Stomach (tissue), 8 donors: ENCODE measurements at regions not wholly inside any gene's neighbourhood (a gene's known extent, or its start where the extent isn't known, plus 50 kb on each side); places are given as distances from the start of the nearest gene placed in this dataset.

Experiments
- DNase-seq, 2 donors: peaks; one replicate each; pipeline versions ENCODE4 v3.0.0 to v3.0.0-alpha.2; 2013 to 2019
- H3K27ac ChIP-seq, 5 donors: fragments of 200-600 bp in 4 of 5; sonication (generic) in 4 of 5; one replicate each; pipeline ENCODE4 v1.5.1; 2013 to 2019; ENCODE audit warnings: mild to moderate bottlenecking in 1 of 5, moderate library complexity in 1 of 5
- H3K27me3 ChIP-seq, 3 donors: fragments of 200-600 bp; sonication (generic); one replicate each; pipeline ENCODE4 v1.5.1; 2017 to 2019; ENCODE audit warnings: mixed run types in 1 of 3
- H3K36me3 ChIP-seq, 4 donors: fragments of 200-600 bp; sonication (generic); 1 replicate in 3 of 4; 2 replicates in 1 of 4; pipeline ENCODE4 v1.5.1; 2016 to 2019
- H3K4me1 ChIP-seq, 4 donors: fragments of 200-600 bp; sonication (generic); one replicate each; pipeline ENCODE4 v1.5.1; 2016 to 2019
- H3K4me3 ChIP-seq, 4 donors: fragments of 200-600 bp; sonication (generic) in 3 of 4; one replicate each; pipeline ENCODE4 v1.5.1; 2016 to 2019; ENCODE audit warnings: mild to moderate bottlenecking in 1 of 4
- H3K9me3 ChIP-seq, 4 donors: fragments of 200-600 bp; sonication (generic); one replicate each; pipeline ENCODE4 v1.5.1; 2016 to 2019
- EP300 ChIP-seq: sonication (generic); formaldehyde crosslinking; IDR thresholded peaks from one replicate; pipeline ENCODE4 v1.6.1; 2017; ENCODE audit warnings: antibody characterized with exemption
- POLR2A ChIP-seq, 4 donors: fragments of 450-650 bp; IDR thresholded peaks; one replicate each; pipeline ENCODE4 v1.6.1; 2016; ENCODE audit warnings: antibody characterized with exemption in 4 of 4, control low read depth in 2 of 4, mild to moderate bottlenecking in 1 of 4, moderate library complexity in 1 of 4
- POLR2AphosphoS5 ChIP-seq, 3 donors: sonication (generic); formaldehyde crosslinking; IDR thresholded peaks; one replicate each; pipeline ENCODE4 v1.6.1; 2016; ENCODE audit warnings: antibody characterized with exemption in 3 of 3
- WGBS, 5 donors: extraction: QIAGEN DNeasy Blood & Tissue Kit in 3 of 5; methylation state at CpG; one replicate each; pipeline versions ENCODE4 v1.1.5 to v1.1.7; 2013 to 2018; 5-methylcytosine and 5-hydroxymethylcytosine counted together
- intact Hi-C: fragments of 100-400 bp; cut with DNase I; formaldehyde crosslinking; loops from one replicate; pipeline ENCODE4 v1.15.1; 2023; ENCODE audit warnings: low total_unique reads
- TF ChIP-seq, protein P1 (sequence below), 7 experiments: fragments of 450-650 bp in 4 of 7; fragments of 200-600 bp in 3 of 7; sonication (generic) in 3 of 7; IDR thresholded peaks; one replicate each; pipeline ENCODE4 v1.5.1; 2016 to 2019; ENCODE audit warnings: antibody characterized with exemption in 7 of 7, control low read depth in 2 of 7, mild to moderate bottlenecking in 1 of 7
- donor health status: healthy with polysubstance abuse.
- donor health status: Bipolar disorder and iron deficiency.
- donor health status: healthy.

DNA sequence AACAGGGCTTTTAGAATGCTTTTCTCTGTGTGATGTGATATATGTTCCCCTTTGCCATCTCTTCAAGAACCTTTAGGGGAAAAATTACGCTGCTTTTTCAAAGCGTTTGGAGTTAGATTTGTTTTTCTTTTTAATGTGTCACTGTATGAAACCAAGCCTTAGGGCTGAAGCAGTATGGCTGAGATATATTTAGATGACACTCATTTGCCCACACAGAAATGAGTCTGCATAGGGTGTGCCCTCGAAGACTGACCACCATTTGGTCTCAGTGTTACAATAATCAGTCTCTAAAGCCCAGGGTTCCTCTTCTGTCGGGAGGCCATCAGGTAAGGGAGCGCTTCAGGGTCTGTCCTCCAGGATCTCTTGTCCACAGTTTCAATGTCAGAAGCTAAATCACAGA, 213.0 kb upstream of the NCAM1 start:
- no peaks in the 10 kb centered on the region for H3K36me3 ChIP-seq
- intact Hi-C loops: no loop called here

DNA sequence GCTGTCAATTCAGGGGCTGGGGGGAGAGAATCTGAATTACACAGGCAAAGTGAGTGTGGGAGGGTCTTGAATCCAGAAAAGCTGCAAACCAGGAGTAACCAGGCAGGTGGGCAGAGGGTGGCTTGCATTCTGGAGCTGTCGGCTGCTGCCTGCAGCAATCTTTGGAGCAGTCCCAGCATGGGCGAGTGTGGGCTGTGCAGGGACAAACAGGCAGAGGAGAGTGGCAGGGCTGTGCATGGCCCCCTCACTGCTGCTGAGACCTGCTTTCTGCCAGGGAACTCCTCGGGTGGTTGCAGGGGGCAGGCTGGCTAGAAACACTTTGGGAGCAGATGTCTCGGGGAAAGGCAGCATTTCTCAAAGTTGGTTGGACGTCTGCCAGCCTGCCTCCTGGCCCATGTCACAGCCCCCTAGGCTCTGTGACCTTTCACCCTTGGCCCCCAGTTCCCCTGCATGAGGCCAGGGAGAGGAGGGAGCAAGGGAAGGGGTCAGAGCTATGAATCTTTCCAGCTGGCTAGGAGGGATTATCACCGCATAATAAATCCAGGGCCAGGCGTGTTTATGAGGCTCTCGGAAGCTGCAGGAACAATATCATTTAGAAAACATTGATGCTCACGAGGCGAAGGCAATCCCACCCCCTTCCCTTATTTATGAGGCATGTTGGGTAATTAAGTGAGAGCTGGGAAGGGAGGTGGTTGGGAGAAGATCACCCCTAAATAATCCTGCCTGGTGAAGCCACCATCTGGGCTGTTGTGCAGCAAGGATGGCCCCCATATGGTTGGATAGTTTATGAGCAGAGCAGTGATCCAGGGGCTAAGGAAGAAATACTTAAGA, 212.3 kb upstream of the NCAM1 start:
- H3K27me3 ChIP-seq: peaks cover 0 to 19% (median 3%) of the 10 kb centered on the region in 3 donors
- TF ChIP-seq POLR2A (IDR thresholded peaks at IDR 0.05) (no peak), POLR2AphosphoS5 (IDR thresholded peaks at IDR 0.05) (no peak), EP300 (no peak)
- TF ChIP-seq, protein P1, sequence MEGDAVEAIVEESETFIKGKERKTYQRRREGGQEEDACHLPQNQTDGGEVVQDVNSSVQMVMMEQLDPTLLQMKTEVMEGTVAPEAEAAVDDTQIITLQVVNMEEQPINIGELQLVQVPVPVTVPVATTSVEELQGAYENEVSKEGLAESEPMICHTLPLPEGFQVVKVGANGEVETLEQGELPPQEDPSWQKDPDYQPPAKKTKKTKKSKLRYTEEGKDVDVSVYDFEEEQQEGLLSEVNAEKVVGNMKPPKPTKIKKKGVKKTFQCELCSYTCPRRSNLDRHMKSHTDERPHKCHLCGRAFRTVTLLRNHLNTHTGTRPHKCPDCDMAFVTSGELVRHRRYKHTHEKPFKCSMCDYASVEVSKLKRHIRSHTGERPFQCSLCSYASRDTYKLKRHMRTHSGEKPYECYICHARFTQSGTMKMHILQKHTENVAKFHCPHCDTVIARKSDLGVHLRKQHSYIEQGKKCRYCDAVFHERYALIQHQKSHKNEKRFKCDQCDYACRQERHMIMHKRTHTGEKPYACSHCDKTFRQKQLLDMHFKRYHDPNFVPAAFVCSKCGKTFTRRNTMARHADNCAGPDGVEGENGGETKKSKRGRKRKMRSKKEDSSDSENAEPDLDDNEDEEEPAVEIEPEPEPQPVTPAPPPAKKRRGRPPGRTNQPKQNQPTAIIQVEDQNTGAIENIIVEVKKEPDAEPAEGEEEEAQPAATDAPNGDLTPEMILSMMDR (IDR thresholded peaks at IDR 0.05): no peak
- no peaks in the 10 kb centered on the region for H3K36me3 ChIP-seq
- intact Hi-C loops: no loop called here
- H3K4me3 ChIP-seq: no peak overlapping the region
- no peaks in the 10 kb centered on the region for H3K9me3 ChIP-seq
- peak in 1 of 2 donors; percentile 17 for DNase-seq
- H3K4me1 ChIP-seq: peaks cover 0 to 22% (median 0%) of the 10 kb centered on the region in 4 donors
- no peak overlapping the region for H3K27ac ChIP-seq
- WGBS, 5 donors: 43 to 51% (median 48%) methylated on average over 10 of the region's 10 CpGs

More for the DNA sequence above, 213.0 kb upstream of the NCAM1 start:
- H3K4me3 ChIP-seq: no peak overlapping the region
- H3K4me1 ChIP-seq: peaks cover 0 to 22% (median 0%) of the 10 kb centered on the region in 4 donors
- H3K27ac ChIP-seq: no peak overlapping the region
- peaks cover 0 to 19% (median 3%) of the 10 kb centered on the region in 3 donors for H3K27me3 ChIP-seq
- DNase-seq: no peak
- no peaks in the 10 kb centered on the region for H3K9me3 ChIP-seq
- WGBS, 5 donors: 64 to 86% (median 76%) methylated on average over 5 of the region's 5 CpGs
- TF ChIP-seq POLR2AphosphoS5 (IDR thresholded peaks at IDR 0.05): no peak

DNA sequence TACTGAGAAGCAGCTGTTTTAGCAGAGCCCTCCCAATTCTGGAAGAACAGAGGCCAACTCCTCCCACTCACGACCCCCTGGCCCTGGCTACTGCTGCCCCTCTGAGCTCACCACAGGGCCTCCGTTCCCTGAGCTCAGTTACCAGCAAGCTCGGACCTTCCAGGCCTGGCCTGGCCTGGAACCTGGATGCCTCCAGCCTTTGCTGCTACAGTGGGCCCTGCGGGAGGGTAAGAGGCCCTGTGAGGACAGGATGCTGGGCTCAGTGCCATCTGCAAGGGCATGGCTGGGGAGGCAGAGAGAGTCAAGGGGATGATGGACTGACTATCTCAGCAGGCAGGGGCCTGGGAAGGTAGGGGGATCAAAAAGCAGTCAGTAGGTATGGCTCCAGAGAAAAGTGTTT, 209.9 kb upstream of the NCAM1 start:
- Histone ChIP-seq H3K36me3 (no peaks in the 10 kb centered on the region), H3K4me1 (peaks cover 0 to 16% (median 0%) of the 10 kb centered on the region in 4 donors), H3K4me3 (no peak overlapping the region), H3K27me3 (peaks cover 0 to 10% (median 3%) of the 10 kb centered on the region in 3 donors), H3K27ac (no peak overlapping the region), H3K9me3 (no peaks in the 10 kb centered on the region)
- intact Hi-C loops: no loop called here
- TF ChIP-seq EP300 (no peak), POLR2A (IDR thresholded peaks at IDR 0.05) (no peak), POLR2AphosphoS5 (IDR thresholded peaks at IDR 0.05) (no peak)
- TF ChIP-seq, protein P1 (IDR thresholded peaks at IDR 0.05): no peak
- DNase-seq: peak in 1 of 2 donors; percentile 18
- WGBS, 5 donors: 65 to 93% (median 73%) methylated on average over 4 of the region's 4 CpGs

DNA sequence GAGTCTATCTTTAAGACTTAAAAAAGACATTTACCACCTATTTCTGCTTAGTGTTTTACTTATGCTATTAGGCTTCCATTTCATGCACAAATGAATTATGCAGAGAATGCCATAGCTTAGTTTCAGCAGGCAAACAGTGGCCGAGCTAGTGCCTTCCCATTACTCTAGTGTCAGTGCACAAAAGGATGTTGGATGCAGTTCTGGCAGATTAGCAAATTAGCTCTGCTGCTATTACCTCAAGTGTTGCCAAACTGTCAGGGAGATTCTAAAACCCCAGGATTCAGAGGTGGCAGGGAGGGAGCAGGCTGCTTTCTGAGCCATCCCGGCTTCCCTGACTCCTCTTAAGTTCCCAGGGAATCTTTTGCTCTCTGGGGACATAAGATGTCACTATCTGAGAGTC, 209.4 kb upstream of the NCAM1 start:
- Histone ChIP-seq H3K36me3 (no peaks in the 10 kb centered on the region), H3K4me1 (peaks cover 0 to 16% (median 0%) of the 10 kb centered on the region in 4 donors), H3K4me3 (no peak overlapping the region), H3K27me3 (peaks cover 0 to 6% (median 3%) of the 10 kb centered on the region in 3 donors), H3K27ac (no peak overlapping the region), H3K9me3 (no peaks in the 10 kb centered on the region)
- TF ChIP-seq POLR2A (IDR thresholded peaks at IDR 0.05) (no peak), POLR2AphosphoS5 (IDR thresholded peaks at IDR 0.05) (no peak), EP300 (no peak)
- TF ChIP-seq, protein P1 (IDR thresholded peaks at IDR 0.05): no peak
- 49 to 85% (median 71%) methylated on average over 2 of the region's 2 CpGs for WGBS, 5 donors
- DNase-seq: peak in 1 of 2 donors; percentile 19
- intact Hi-C loops: no loop called here

DNA sequence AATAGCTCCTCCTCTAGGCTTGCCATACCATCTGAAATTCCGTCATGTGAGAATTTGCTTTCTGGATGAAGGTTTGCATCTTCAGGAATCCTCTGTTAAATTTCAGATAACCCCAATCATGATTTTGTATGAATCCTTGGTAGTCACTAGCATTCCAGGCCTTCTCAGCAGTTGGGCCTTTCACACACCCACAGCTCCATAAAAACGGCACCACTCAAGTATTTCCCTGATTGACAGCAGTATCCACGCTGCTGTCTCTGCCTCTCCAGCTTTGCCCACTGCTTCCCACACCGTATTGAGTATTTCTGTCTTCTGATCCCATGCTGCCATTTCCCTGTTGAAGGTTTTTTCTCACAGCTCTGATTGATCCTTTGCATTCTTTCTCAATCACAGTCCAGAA, 208.7 kb upstream of the NCAM1 start:
- intact Hi-C loops: no loop called here
- H3K4me1 ChIP-seq: peaks cover 0 to 16% (median 0%) of the 10 kb centered on the region in 4 donors
- peaks cover 0 to 6% (median 3%) of the 10 kb centered on the region in 3 donors for H3K27me3 ChIP-seq
- WGBS, 5 donors: 58 to 81% (median 70%) methylated on average over 4 of the region's 4 CpGs
- no peaks in the 10 kb centered on the region for H3K36me3 ChIP-seq
- no peak for DNase-seq
- H3K9me3 ChIP-seq: no peaks in the 10 kb centered on the region
- no peak overlapping the region for H3K27ac ChIP-seq
- H3K4me3 ChIP-seq: no peak overlapping the region
- no peak for TF ChIP-seq POLR2A (IDR thresholded peaks at IDR 0.05)
- TF ChIP-seq, protein P1 (IDR thresholded peaks at IDR 0.05): no peak
- no peak for TF ChIP-seq POLR2AphosphoS5 (IDR thresholded peaks at IDR 0.05)
